CD14-positive monocyte (primary cell): ENCODE measurements at regions not wholly inside any gene's neighbourhood (a gene's known extent, or its start where the extent isn't known, plus 50 kb on each side); places are given as distances from the start of the nearest gene placed in this dataset.

Experiments
- DNase-seq, 3 donors: peaks; one replicate each; pipeline ENCODE4 v3.0.0-alpha.2; 2011 to 2022
- H2AFZ ChIP-seq: 2 replicates; pipeline ENCODE4 v1.6.0; 2012; ENCODE audit warnings: mild to moderate bottlenecking, low read depth, low read length, inconsistent platforms; ENCODE audit not compliant: insufficient read depth, poor library complexity, severe bottlenecking
- H3K27ac ChIP-seq, 2 donors: 1 replicate in 1 of 2; 2 replicates in 1 of 2; pipeline ENCODE4 v1.5.1; 2012 to 2013; ENCODE audit warnings: low read length in 2 of 2, control low read depth in 1 of 2, inconsistent platforms in 1 of 2, low read depth in 1 of 2, mild to moderate bottlenecking in 1 of 2
- H3K27me3 ChIP-seq, 2 donors: one replicate each; pipeline versions ENCODE4 v1.6.0 to v1.6.1; 2011 to 2013; ENCODE audit warnings: low read length in 2 of 2; ENCODE audit not compliant: control insufficient read depth in 2 of 2, insufficient read depth in 2 of 2
- H3K36me3 ChIP-seq, 2 donors: replicated peaks in 1 of 2; 1 replicate in 1 of 2; 2 replicates in 1 of 2; pipeline versions ENCODE4 v1.5.1 to v1.6.1; 2012 to 2013; ENCODE audit warnings: low read length in 2 of 2, control low read depth in 1 of 2, inconsistent platforms in 1 of 2, mild to moderate bottlenecking in 1 of 2; ENCODE audit not compliant: insufficient read depth in 2 of 2, control insufficient read depth in 1 of 2
- H3K4me1 ChIP-seq, 2 donors: 1 replicate in 1 of 2; 2 replicates in 1 of 2; pipeline versions ENCODE4 v1.5.1 to v1.6.1; 2012 to 2013; ENCODE audit warnings: low read length in 2 of 2, control low read depth in 1 of 2, inconsistent platforms in 1 of 2, mild to moderate bottlenecking in 1 of 2, moderate library complexity in 1 of 2; ENCODE audit not compliant: insufficient read depth in 2 of 2, control insufficient read depth in 1 of 2
- H3K4me2 ChIP-seq: replicated peaks from 2 replicates; pipeline ENCODE3; 2012; ENCODE audit warnings: low read length, moderate library complexity, mild to moderate bottlenecking; ENCODE audit not compliant: poor library complexity, severe bottlenecking; ENCODE audit errors: extremely low read depth
- H3K4me3 ChIP-seq, 3 experiments: fragments of 200-600 bp in 1 of 3; sonication (generic) in 1 of 3; replicated peaks in 1 of 3; 1 replicate in 2 of 3; 2 replicates in 1 of 3; pipeline ENCODE4 v1.5.1; 2011 to 2013; ENCODE audit warnings: low read length in 3 of 3, mild to moderate bottlenecking in 3 of 3, control low read depth in 2 of 3, low read depth in 2 of 3, inconsistent platforms in 1 of 3, moderate library complexity in 1 of 3
- H3K79me2 ChIP-seq: 2 replicates; pipeline ENCODE4 v1.6.0; 2012; ENCODE audit warnings: mild to moderate bottlenecking, control low read depth, inconsistent platforms, low read length, moderate library complexity; ENCODE audit not compliant: insufficient read depth
- H3K9ac ChIP-seq: 2 replicates; pipeline ENCODE4 v1.6.0; 2017; ENCODE audit warnings: low read length, mild to moderate bottlenecking; ENCODE audit not compliant: insufficient read depth, poor library complexity, severe bottlenecking
- H3K9me3 ChIP-seq, 2 donors: replicated peaks in 1 of 2; 1 replicate in 1 of 2; 2 replicates in 1 of 2; pipeline versions ENCODE4 v1.5.1 to v1.6.1; 2012 to 2013; ENCODE audit warnings: low read length in 2 of 2, control low read depth in 1 of 2; ENCODE audit not compliant: control insufficient read depth in 1 of 2, insufficient read depth in 1 of 2
- H4K20me1 ChIP-seq: 2 replicates; pipeline ENCODE4 v1.6.0; 2012; ENCODE audit warnings: mild to moderate bottlenecking, low read length, control low read depth, moderate library complexity; ENCODE audit not compliant: insufficient read depth
- H3K27ac Mint-ChIP-seq, 7 donors: one replicate each; pipeline ENCODE4 v1.8.0; 2020; ENCODE audit warnings: mild to moderate bottlenecking in 7 of 7, mixed read lengths in 7 of 7, moderate library complexity in 6 of 7, inconsistent platforms in 2 of 7
- H3K27me3 Mint-ChIP-seq, 3 donors: one replicate each; pipeline ENCODE4 v1.8.0; 2021 to 2022; ENCODE audit warnings: low read depth in 3 of 3, mild to moderate bottlenecking in 3 of 3, mixed read lengths in 3 of 3, moderate library complexity in 3 of 3, inconsistent platforms in 1 of 3
- H3K36me3 Mint-ChIP-seq, 2 donors: one replicate each; pipeline ENCODE4 v1.8.0; 2020; ENCODE audit warnings: mixed read lengths in 2 of 2, inconsistent platforms in 1 of 2, mild to moderate bottlenecking in 1 of 2
- H3K4me1 Mint-ChIP-seq: one replicate; pipeline ENCODE4 v1.8.0; 2020; ENCODE audit warnings: mild to moderate bottlenecking, mixed read lengths
- H3K4me3 Mint-ChIP-seq, 2 donors: one replicate each; pipeline ENCODE4 v1.8.0; 2020; ENCODE audit warnings: mild to moderate bottlenecking in 2 of 2, mixed read lengths in 2 of 2, moderate library complexity in 1 of 2
- H3K9me3 Mint-ChIP-seq, 7 donors: one replicate each; pipeline ENCODE4 v1.8.0; 2020 to 2022; ENCODE audit warnings: mixed read lengths in 7 of 7, mild to moderate bottlenecking in 6 of 7, moderate library complexity in 6 of 7, inconsistent platforms in 2 of 7
- WGBS: methylation state at CpG from one replicate; pipeline ENCODE4 v1.1.5; 2013; ENCODE audit warnings: missing lambda C conversion rate; ENCODE audit not compliant: insufficient coverage; 5-methylcytosine and 5-hydroxymethylcytosine counted together
- intact Hi-C, 2 donors: fragments of 100-400 bp; cut with micrococcal nuclease; formaldehyde crosslinking; loops; one replicate each; pipeline versions ENCODE4 v1.15.0 to v1.15.1; 2023
- TF ChIP-seq, protein P1 (sequence below): fragments of 200-600 bp; IDR thresholded peaks from one replicate; pipeline ENCODE4 v1.8.0; 2022; ENCODE audit warnings: antibody characterized with exemption, mild to moderate bottlenecking

DNA sequence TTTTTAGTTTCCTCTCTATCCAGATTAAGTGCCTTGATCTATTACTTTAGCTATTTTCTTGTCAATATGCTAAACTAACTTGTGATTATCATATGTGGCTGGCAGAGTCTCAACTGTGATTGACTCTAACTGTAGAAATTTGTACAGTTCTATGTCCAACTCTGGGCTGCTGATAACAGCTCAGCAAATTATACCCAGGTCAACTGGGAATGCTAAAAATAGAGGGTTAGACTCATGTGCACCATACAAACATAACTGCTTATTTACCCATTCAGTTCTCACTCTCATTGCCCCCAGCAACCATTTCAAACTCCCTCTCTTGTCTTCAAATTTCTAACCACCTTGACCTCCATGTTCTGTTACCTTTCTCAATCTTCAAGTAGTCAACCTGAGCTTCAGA lies 576.9 kb downstream of the TDRD15 start:
- H3K9ac ChIP-seq, result no peak overlapping the region
- H3K27ac ChIP-seq, result no peak overlapping the region
- TF ChIP-seq, protein P1, sequence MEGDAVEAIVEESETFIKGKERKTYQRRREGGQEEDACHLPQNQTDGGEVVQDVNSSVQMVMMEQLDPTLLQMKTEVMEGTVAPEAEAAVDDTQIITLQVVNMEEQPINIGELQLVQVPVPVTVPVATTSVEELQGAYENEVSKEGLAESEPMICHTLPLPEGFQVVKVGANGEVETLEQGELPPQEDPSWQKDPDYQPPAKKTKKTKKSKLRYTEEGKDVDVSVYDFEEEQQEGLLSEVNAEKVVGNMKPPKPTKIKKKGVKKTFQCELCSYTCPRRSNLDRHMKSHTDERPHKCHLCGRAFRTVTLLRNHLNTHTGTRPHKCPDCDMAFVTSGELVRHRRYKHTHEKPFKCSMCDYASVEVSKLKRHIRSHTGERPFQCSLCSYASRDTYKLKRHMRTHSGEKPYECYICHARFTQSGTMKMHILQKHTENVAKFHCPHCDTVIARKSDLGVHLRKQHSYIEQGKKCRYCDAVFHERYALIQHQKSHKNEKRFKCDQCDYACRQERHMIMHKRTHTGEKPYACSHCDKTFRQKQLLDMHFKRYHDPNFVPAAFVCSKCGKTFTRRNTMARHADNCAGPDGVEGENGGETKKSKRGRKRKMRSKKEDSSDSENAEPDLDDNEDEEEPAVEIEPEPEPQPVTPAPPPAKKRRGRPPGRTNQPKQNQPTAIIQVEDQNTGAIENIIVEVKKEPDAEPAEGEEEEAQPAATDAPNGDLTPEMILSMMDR, result no peak
- no peaks in the 10 kb centered on the region for H3K4me1 Mint-ChIP-seq
- intact Hi-C loops, result no loop called here
- H3K4me1 ChIP-seq, result no peaks in the 10 kb centered on the region
- H3K36me3 ChIP-seq, result no peaks in the 10 kb centered on the region
- H3K27ac Mint-ChIP-seq, result no peak overlapping the region
- H3K79me2 ChIP-seq, result no peaks in the 10 kb centered on the region
- H2AFZ ChIP-seq, result no peak overlapping the region
- H3K27me3 ChIP-seq, result no peaks in the 10 kb centered on the region
- no peaks in the 10 kb centered on the region for H4K20me1 ChIP-seq
- no peaks in the 10 kb centered on the region for H3K27me3 Mint-ChIP-seq
- no peaks in the 10 kb centered on the region for H3K36me3 Mint-ChIP-seq
- H3K4me2 ChIP-seq, result no peak overlapping the region
- no peak overlapping the region for H3K4me3 Mint-ChIP-seq
- DNase-seq, result no peak
- no peak overlapping the region for H3K4me3 ChIP-seq
- peaks cover 0 to 6% (median 0%) of the 10 kb centered on the region in 7 donors for H3K9me3 Mint-ChIP-seq
- no peaks in the 10 kb centered on the region for H3K9me3 ChIP-seq

DNA sequence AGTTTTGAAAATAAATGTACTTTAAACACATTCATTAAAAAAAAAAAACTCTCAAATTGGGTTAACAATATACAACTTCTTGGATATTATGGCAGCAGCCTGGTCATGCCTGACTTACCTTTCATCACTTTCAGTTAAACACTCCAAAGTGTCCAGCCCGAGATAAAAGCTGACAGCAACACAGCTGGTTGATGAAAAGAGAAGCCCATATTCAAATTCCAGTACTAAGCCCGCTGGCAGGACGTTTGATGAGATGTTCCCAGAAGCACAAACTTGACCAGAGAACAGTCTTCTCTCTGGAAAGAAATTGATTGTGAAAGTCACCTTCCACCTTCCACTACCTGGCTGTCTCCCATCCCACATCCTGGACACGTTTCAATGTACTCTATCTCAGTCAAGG lies 586.3 kb downstream of the TDRD15 start:
- Histone ChIP-seq H3K9me3 (no peaks in the 10 kb centered on the region), H3K36me3 (no peaks in the 10 kb centered on the region), H2AFZ (no peak overlapping the region), H3K27me3 (no peaks in the 10 kb centered on the region), H3K4me3 (no peak overlapping the region), H3K79me2 (no peaks in the 10 kb centered on the region), H3K9ac (no peak overlapping the region), H3K4me2 (no peak overlapping the region), H4K20me1 (no peaks in the 10 kb centered on the region), H3K27ac (no peak overlapping the region), H3K4me1 (no peaks in the 10 kb centered on the region)
- Mint-ChIP-seq H3K27me3 (no peaks in the 10 kb centered on the region), H3K27ac (no peak overlapping the region), H3K4me1 (no peaks in the 10 kb centered on the region), H3K4me3 (no peak overlapping the region), H3K36me3 (no peaks in the 10 kb centered on the region), H3K9me3 (peaks cover 0 to 1% (median 0%) of the 10 kb centered on the region in 7 donors)
- intact Hi-C loops, result no loop called here
- 83% methylated on average over 1 of the region's 4 CpGs for WGBS
- TF ChIP-seq, protein P1, result no peak
- DNase-seq, result no peak
